Endothelial cell (in vitro differentiated cells): ENCODE measurements at regions not wholly inside any gene's neighbourhood (a gene's known extent, or its start where the extent isn't known, plus 50 kb on each side); places are given as distances from the start of the nearest gene placed in this dataset.
"Not testable (repeated sequence)": the region's sequence is repeated elsewhere in the genome, so short reads cannot be mapped to it uniquely, and the experiment has no call there.

Experiments used
- DNase-seq: peaks from one replicate; pipeline ENCODE4 v3.0.0; 2021; ENCODE audit warnings: low spot score
- H3K27ac Mint-ChIP-seq: one replicate; pipeline ENCODE4 v1.8.0; 2021; ENCODE audit warnings: mixed read lengths, inconsistent platforms; ENCODE audit not compliant: unreplicated experiment
- H3K27me3 Mint-ChIP-seq: one replicate; pipeline ENCODE4 v1.8.0; 2021; ENCODE audit warnings: mild to moderate bottlenecking, moderate library complexity, mixed read lengths, inconsistent platforms; ENCODE audit not compliant: unreplicated experiment
- H3K36me3 Mint-ChIP-seq: one replicate; pipeline ENCODE4 v1.8.0; 2021; ENCODE audit warnings: mild to moderate bottlenecking, low read depth, mixed read lengths, inconsistent platforms; ENCODE audit not compliant: unreplicated experiment
- H3K4me1 Mint-ChIP-seq: one replicate; pipeline ENCODE4 v1.8.0; 2021; ENCODE audit warnings: mild to moderate bottlenecking, mixed read lengths, inconsistent platforms; ENCODE audit not compliant: unreplicated experiment
- H3K4me3 Mint-ChIP-seq: one replicate; pipeline ENCODE4 v1.8.0; 2021; ENCODE audit warnings: mild to moderate bottlenecking, mixed read lengths, inconsistent platforms; ENCODE audit not compliant: unreplicated experiment
- H3K9me3 Mint-ChIP-seq: one replicate; pipeline ENCODE4 v1.8.0; 2021; ENCODE audit warnings: mixed read lengths, inconsistent platforms; ENCODE audit not compliant: unreplicated experiment
- TF ChIP-seq, protein P1 (sequence below): fragments of 200-600 bp; sonication (generic); IDR thresholded peaks from one replicate; pipeline ENCODE4 v1.5.0; 2021; ENCODE audit warnings: antibody characterized with exemption; ENCODE audit not compliant: unreplicated experiment

DNA sequence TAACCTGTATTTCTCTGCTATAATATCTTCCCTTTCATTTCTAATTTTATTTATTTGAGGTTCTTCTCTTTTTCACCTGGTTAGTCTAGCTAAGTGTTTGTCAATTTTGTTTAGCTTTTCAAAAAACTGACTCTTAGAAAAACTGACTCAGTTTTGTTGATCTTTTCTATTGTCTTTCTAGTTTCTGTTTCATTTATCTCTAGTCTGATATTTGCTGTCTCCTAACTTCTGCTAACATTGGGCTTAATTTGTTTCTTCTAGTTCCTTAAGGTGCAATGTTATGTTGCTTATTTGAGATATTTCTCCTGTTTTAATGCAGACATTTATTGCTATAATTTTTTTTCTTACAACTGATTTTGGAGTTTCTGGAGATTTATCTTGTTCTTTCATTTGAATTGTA, 1011.0 kb downstream of the EPHA7 start:
- Mint-ChIP-seq H3K4me3 (no peak overlapping the region), H3K36me3 (no peaks in the 10 kb centered on the region), H3K9me3 (no peaks in the 10 kb centered on the region), H3K27ac (no peak overlapping the region), H3K27me3 (peaks cover 3% of the 10 kb centered on the region), H3K4me1 (no peaks in the 10 kb centered on the region)
- TF ChIP-seq, protein P1, sequence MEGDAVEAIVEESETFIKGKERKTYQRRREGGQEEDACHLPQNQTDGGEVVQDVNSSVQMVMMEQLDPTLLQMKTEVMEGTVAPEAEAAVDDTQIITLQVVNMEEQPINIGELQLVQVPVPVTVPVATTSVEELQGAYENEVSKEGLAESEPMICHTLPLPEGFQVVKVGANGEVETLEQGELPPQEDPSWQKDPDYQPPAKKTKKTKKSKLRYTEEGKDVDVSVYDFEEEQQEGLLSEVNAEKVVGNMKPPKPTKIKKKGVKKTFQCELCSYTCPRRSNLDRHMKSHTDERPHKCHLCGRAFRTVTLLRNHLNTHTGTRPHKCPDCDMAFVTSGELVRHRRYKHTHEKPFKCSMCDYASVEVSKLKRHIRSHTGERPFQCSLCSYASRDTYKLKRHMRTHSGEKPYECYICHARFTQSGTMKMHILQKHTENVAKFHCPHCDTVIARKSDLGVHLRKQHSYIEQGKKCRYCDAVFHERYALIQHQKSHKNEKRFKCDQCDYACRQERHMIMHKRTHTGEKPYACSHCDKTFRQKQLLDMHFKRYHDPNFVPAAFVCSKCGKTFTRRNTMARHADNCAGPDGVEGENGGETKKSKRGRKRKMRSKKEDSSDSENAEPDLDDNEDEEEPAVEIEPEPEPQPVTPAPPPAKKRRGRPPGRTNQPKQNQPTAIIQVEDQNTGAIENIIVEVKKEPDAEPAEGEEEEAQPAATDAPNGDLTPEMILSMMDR, result no peak
- DNase-seq, result no peak

DNA sequence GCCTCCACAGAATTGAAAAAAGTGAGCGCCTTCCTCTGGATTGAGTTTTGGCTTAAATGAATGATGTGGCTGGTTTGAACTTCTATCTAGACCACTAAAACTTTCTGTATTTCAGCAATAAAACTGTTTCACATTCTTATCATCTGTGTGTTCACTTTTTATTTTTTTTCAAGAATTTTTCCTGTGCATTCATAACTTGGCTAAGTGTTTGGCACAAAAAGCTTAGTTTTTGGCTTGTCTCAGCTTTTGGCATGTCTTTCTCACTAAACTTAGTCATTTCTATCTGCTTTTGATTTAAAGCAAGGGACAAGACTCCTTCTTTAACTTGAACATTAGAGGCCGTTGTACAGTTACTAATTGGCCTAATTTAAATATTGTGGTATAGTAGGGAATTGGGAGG, 1015.1 kb downstream of the EPHA7 start:
- no peak for DNase-seq
- TF ChIP-seq, protein P1, result no peak
- H3K27ac Mint-ChIP-seq, result no peak overlapping the region
- no peaks in the 10 kb centered on the region for H3K4me1 Mint-ChIP-seq
- H3K27me3 Mint-ChIP-seq, result peaks cover 2% of the 10 kb centered on the region
- no peaks in the 10 kb centered on the region for H3K36me3 Mint-ChIP-seq
- H3K4me3 Mint-ChIP-seq, result no peak overlapping the region
- no peaks in the 10 kb centered on the region for H3K9me3 Mint-ChIP-seq

DNA sequence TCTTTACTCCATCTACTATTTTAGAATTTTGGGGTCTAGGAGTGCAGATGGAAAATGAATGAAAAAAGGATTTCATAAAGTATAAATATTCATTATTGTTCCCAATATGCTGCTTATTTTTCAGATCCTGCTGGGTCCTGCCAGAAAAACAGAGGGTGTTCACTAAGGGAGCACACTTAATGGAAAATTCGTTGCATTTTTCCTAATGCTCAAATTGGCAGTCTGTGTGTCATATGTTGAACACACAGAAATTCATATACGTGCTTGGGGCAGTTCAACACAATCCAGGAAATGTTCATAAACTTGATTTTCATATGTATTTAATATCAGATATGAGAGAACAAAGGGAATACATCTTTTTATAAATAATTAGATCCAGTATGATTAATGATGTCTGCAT, 1019.4 kb downstream of the EPHA7 start:
- H3K4me1 Mint-ChIP-seq, result no peaks in the 10 kb centered on the region
- TF ChIP-seq, protein P1, result no peak
- no peaks in the 10 kb centered on the region for H3K9me3 Mint-ChIP-seq
- H3K27ac Mint-ChIP-seq, result no peak overlapping the region
- no peaks in the 10 kb centered on the region for H3K36me3 Mint-ChIP-seq
- no peaks in the 10 kb centered on the region for H3K27me3 Mint-ChIP-seq
- DNase-seq, result no peak
- H3K4me3 Mint-ChIP-seq, result no peak overlapping the region

DNA sequence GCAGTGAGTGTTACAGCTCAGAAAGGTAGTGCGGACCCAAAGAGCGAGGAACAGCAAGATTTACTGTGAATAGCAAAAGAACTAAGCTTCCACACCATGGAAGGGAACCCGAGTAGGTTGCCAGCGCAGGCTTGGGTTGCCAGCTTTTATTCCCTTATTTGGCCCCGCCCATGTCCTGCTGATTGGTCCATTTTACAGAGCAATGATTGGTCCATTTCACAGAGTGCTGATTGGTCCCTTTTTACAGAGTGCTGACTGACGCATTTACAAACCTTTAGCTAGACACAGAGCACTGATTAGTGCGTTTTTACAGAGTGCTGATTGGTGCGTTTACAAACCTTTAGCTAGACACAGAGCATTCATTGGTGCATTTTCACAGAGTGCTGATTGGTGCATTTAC, 1030.7 kb downstream of the EPHA7 start:
- not testable (repeated sequence) for DNase-seq, H3K4me1 Mint-ChIP-seq, H3K9me3 Mint-ChIP-seq, H3K4me3 Mint-ChIP-seq, H3K27me3 Mint-ChIP-seq, H3K36me3 Mint-ChIP-seq, H3K27ac Mint-ChIP-seq

DNA sequence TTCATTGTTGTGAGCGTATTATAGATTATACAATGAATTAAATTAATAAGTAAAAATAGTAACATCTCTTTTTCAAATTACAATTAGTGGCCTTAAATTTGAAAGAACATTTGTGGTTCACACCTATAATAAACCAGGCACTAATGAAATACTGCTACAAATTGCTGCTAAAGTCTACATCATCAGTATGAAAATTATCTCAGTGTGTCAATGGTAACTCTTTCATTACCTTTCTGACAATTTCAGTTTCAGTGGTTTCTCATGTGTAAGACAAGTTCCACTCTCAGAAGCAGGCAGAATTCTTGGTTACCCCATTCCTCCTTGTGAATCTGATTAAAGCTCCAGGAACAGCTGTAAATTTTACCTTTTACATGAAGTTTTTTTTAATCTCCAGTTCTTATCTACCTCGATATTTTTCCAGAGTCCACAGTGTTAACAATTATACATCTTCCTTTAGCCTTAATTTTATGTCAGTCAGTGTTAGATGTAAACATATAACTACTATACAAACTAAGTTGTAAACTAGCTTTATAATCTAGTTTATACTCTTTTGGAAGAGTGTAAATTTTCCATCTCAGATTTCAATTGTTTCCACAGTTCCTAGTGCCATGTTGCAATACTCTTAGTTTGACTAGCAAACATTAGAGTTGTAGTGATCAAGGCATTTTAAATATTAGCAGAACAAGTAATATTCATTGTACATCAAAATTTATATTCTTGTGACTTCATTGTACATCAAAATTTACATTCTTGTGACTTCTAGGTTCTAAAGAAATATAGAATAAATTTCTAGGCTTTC, 1038.4 kb downstream of the EPHA7 start:
- no peak for DNase-seq
- Mint-ChIP-seq H3K4me3 (no peak overlapping the region), H3K27ac (no peak overlapping the region), H3K36me3 (no peaks in the 10 kb centered on the region), H3K9me3 (no peaks in the 10 kb centered on the region), H3K4me1 (peaks cover 12% of the 10 kb centered on the region), H3K27me3 (no peaks in the 10 kb centered on the region)
- TF ChIP-seq, protein P1, result no peak
